Skeletal muscle satellite cell (primary cell): ENCODE measurements at regions not wholly inside any gene's neighbourhood (a gene's known extent, or its start where the extent isn't known, plus 50 kb on each side); places are given as distances from the start of the nearest gene placed in this dataset.

Source experiments
- H3K27me3 ChIP-seq: 2 replicates; pipeline ENCODE4 v1.7.0; 2013; ENCODE audit warnings: low read length; ENCODE audit not compliant: control insufficient read depth, insufficient read depth
- H3K36me3 ChIP-seq: 2 replicates; pipeline ENCODE4 v1.7.0; 2013; ENCODE audit warnings: mild to moderate bottlenecking, control low read depth, low read length; ENCODE audit not compliant: insufficient read depth
- H3K4me1 ChIP-seq: 2 replicates; pipeline ENCODE4 v1.7.0; 2013; ENCODE audit warnings: low read length; ENCODE audit not compliant: control insufficient read depth, insufficient read depth
- H3K4me2 ChIP-seq: 2 replicates; pipeline ENCODE4 v1.7.0; 2013; ENCODE audit warnings: mild to moderate bottlenecking, low read length
- H3K4me3 ChIP-seq: 2 replicates; pipeline ENCODE4 v1.7.0; 2013; ENCODE audit warnings: low read length
- H3K9ac ChIP-seq: 2 replicates; pipeline ENCODE4 v1.7.0; 2013; ENCODE audit warnings: mild to moderate bottlenecking, low read depth, low read length, moderate library complexity
- H3K9me3 ChIP-seq: replicated peaks from 2 replicates; pipeline ENCODE4 v1.7.0; 2013; ENCODE audit warnings: mild to moderate bottlenecking, control low read depth, low read length

DNA sequence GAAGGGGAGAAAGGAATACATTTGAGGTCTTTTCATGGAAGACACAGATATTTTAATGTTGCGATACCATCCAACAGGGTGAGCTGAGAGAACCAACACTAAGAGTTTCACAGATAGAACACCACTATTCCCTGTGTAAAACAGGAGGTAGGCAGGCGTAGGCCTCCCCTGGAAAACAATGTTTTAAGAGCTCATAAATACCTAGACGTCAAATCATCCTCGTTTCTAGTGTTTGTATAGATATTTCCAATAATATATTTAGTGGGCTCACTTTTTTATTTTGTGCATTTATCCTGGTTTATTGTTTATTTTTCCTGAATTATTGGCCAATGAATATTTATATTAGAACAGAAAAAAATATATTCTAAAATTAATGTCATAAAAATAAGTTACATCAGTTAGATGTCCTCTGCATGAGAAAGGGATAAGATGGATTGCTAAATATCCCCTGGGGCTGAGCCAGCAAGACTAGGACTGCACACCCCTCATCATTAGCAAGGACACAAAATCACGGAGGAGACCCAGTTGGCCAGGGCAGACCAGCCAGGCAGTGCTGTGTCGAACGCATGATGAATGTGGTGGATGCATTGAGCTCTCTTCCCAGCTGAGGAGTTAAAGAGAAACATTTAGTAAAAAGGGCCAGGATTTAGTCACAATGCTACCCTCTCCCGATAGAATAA is 380.5 kb downstream of the C6orf118 start:
- Histone ChIP-seq H3K36me3 (no peaks in the 10 kb centered on the region), H3K27me3 (no peaks in the 10 kb centered on the region), H3K4me3 (no peak overlapping the region), H3K9ac (peak overlapping the region; percentile 11), H3K9me3 (no peaks in the 10 kb centered on the region), H3K4me2 (peak overlapping the region; percentile 83), H3K4me1 (peaks cover 8% of the 10 kb centered on the region)

DNA sequence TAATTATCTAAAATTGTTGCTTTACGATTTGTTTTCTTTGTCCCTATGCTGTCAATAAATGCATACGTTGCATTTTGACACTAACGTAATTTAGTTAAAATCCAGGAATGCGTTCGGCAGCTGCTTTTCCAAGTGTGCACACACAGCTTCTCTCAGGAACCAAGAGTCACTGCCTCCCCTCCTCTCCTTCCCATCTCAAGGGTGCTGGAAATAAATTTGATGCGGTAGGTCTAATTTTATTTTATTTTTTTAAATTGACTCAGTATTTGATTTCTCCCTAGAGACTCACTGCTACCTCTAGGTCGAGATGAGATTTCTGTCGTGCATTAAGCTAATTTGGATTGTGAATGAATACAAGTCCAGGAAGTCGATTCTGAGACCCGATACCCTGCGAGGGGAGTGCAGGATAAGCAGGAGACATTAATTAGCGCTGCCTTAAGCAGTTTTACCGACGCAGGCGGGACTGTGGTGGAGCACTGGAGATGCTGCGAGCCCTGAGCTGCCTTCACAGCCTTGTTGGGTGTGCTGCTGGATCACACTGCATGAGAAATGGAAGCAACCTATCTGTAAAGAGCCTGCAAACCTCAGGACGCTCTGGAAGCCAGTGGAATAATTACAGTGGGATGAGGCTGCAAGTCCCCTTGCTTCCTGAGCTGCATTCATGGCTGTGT is 381.2 kb downstream of the C6orf118 start:
- Histone ChIP-seq H3K27me3 (no peaks in the 10 kb centered on the region), H3K9me3 (no peaks in the 10 kb centered on the region), H3K4me3 (peak overlapping the region; percentile 65), H3K4me1 (peaks cover 8% of the 10 kb centered on the region), H3K36me3 (no peaks in the 10 kb centered on the region), H3K4me2 (peak overlapping the region; percentile 83), H3K9ac (peak overlapping the region; percentile 19)

DNA sequence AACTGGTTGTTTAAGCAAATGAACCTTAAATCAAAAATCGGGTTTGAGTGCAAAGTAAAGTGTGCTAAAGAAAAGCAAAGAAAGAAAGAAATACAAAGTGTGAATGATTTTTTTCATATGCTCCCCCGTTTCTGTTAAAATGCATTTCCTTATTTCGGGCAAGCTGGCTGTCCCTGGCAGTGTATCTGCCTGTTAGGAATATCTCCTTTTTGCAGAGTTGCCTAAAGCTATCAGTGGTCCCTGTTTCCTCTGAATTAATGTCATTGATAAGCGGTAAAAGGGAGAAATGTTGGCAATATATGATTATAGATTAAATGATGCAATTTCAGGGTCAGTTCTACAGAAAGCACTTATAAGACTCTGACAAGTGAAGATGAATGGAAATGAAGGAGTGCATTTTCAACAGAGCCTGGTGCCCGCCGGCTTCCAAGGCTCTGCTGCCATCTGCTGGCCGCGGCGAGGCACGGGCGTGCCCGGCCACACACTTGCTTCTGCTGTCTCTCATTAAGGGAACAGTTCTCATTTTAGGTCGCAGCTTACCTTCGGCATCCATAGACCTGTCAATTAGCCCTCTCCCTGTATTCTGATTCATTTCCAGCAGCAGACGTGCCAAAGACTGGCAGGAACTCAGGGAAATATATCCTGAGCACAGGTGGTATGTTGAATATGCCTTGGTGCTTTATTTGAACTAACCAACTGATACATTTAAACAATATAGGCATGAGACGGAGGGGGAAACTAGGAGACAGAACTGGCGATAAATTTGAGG is 381.9 kb downstream of the C6orf118 start:
- peak overlapping the region; percentile 65 for H3K4me3 ChIP-seq
- H3K9ac ChIP-seq = peak overlapping the region; percentile 19

DNA sequence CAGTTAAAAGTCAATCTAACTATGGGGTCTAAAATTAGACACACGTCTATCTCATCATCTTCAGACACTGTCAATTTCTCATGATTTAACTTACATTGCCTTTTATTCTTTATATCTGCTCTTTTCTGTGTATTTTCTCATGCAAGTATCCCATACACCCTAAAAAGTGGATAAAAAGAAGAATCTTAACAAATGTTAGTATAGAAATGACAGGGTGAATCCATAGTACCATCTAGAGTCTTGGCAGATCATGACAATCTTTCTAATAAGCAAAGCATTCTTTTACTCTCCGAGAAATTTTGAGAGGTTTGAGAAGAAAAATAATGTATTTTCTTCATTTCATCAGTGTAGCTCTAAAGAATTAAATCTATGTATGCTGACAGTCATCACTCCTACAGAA is 382.7 kb downstream of the C6orf118 start:
- Histone ChIP-seq H3K9me3 (no peaks in the 10 kb centered on the region), H3K4me3 (no peak overlapping the region), H3K27me3 (no peaks in the 10 kb centered on the region), H3K4me2 (no peak overlapping the region), H3K9ac (no peak overlapping the region), H3K36me3 (no peaks in the 10 kb centered on the region), H3K4me1 (peaks cover 8% of the 10 kb centered on the region)

More for the DNA sequence above, 381.9 kb downstream of the C6orf118 start:
- Histone ChIP-seq H3K36me3 (no peaks in the 10 kb centered on the region), H3K4me1 (peaks cover 8% of the 10 kb centered on the region), H3K27me3 (no peaks in the 10 kb centered on the region), H3K4me2 (peak overlapping the region; percentile 83), H3K9me3 (no peaks in the 10 kb centered on the region)

DNA sequence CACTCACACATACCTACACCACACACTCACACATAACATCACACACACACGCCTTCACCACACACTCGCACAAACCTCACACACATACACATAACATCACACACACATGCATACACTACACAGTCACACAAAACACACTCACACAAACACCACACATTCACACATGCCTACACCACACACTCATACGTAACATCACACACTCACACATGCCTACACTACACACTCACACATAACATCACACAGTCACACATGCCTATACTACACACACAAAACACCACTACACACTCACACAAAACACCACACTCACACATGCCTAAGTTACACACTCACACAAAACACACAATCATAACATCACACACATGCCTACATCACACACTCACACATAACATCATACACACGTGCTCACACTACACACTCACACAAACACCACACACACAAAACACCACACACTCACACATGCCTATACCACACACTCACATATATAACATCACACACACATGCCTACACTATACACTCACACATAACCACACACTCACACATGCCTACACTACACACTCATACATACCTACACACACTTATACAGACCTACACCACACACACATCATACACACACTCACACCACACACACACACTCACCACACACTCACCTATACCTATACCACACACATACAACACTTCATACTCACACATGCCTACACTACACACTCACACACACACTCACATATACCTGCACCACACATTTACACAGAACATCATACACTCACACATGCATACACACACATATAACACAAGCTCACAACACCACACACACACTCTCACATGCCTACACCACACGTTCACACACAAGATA is 383.5 kb downstream of the C6orf118 start:
- Histone ChIP-seq H3K9me3 (no peaks in the 10 kb centered on the region), H3K4me3 (no peak overlapping the region), H3K9ac (no peak overlapping the region), H3K4me1 (peaks cover 8% of the 10 kb centered on the region), H3K27me3 (no peaks in the 10 kb centered on the region), H3K36me3 (no peaks in the 10 kb centered on the region), H3K4me2 (no peak overlapping the region)

DNA sequence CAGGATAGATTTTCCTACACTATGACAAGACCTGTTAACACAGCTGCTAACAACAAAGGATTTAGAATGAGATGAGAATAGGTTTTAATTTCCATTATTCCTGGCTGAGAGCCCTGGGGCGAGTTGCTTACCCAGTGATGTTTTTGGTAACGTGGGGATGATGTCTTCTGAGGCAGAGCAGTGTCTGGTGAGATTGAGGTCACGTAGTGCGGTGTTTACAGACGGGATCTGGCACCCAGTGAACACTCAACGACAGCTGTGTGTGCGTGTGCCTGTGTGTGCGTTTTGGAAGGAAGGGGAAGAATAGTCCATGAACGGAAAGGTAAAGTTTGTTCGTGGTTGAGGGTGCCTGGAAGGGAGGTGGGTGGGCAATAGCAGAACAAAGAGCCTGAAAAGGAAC is 384.7 kb downstream of the C6orf118 start:
- Histone ChIP-seq H3K9me3 (no peaks in the 10 kb centered on the region), H3K4me3 (no peak overlapping the region), H3K36me3 (no peaks in the 10 kb centered on the region), H3K9ac (no peak overlapping the region), H3K27me3 (no peaks in the 10 kb centered on the region), H3K4me2 (no peak overlapping the region), H3K4me1 (peaks cover 8% of the 10 kb centered on the region)

DNA sequence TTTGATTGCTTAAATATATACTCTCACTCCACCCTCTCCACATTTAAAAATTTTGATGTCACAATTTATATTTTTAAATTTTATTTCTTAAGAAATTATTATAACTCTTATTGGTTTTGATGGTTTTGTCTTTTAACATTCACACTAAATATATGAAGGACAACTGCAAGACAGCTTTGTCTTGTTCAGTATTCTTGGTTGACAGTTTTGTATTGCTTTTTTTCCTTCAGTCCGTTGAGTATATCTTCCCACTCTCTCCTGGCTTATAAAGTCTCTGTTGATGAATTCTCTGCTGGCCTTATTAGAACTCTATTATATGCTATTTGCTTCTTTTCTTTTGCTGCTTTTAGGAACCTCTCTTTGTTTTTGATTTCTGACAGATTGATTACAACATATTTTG is 392.2 kb downstream of the C6orf118 start:
- Histone ChIP-seq H3K36me3 (no peaks in the 10 kb centered on the region), H3K4me1 (no peaks in the 10 kb centered on the region), H3K4me3 (no peak overlapping the region), H3K4me2 (no peak overlapping the region), H3K27me3 (no peaks in the 10 kb centered on the region), H3K9ac (no peak overlapping the region), H3K9me3 (no peaks in the 10 kb centered on the region)

DNA sequence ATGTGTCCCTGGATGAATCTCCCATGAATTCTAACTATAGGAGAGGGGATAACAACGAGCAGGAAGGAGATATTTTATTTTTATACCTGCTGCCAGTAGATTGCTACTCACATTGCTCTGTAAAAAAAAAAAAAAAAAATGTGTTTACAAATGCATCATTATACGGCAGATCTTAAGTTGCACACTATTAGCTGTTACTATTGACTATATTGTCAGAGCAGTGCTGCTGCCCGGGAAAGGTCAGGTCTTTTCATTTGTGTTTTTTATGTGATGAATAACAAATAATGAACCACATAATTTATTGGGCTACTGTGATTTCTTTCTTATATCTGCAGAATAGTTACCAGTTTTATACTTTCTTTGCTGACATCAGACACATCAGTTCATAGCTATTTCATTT is 393.3 kb downstream of the C6orf118 start:
- Histone ChIP-seq H3K9ac (no peak overlapping the region), H3K9me3 (no peaks in the 10 kb centered on the region), H3K36me3 (no peaks in the 10 kb centered on the region), H3K27me3 (no peaks in the 10 kb centered on the region), H3K4me2 (no peak overlapping the region), H3K4me1 (peaks cover 6% of the 10 kb centered on the region), H3K4me3 (no peak overlapping the region)

DNA sequence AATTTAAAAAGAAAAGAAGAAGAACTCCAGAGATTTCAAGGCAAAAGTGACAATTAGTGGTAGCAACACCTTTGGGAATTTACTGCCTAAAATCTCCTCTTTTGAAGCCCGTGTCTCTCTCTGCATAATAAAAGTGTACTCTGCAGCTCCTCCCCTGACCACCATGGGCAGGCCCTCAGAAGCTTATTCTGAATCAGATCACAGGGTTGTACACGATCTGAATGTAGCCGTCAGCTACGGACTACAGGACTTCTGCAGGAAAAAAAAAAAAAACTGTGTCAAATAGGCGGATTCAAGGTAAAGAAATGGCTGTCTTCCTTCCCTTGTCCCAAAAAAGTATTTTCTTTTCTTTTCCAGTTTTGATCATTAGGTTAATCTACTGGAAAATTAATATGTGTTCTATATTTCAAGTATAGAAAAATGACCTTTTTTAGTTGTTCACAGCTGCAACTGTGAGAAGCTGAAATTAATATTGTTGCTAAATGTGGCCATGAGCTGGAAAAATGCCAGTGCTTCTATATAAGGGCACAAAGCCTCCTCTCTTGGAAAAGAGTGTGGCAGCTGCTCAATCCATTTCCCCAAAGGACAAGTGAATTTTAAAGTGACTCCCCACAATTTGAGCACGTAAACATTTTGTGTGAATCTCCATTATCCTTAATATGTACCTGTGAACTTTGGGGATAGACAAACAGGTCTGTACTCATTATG is 397.4 kb downstream of the C6orf118 start:
- Histone ChIP-seq H3K4me2 (peak overlapping the region; percentile 60), H3K9ac (no peak overlapping the region), H3K36me3 (no peaks in the 10 kb centered on the region), H3K4me1 (peaks cover 6% of the 10 kb centered on the region), H3K27me3 (no peaks in the 10 kb centered on the region), H3K4me3 (peak overlapping the region; percentile 5), H3K9me3 (no peaks in the 10 kb centered on the region)

DNA sequence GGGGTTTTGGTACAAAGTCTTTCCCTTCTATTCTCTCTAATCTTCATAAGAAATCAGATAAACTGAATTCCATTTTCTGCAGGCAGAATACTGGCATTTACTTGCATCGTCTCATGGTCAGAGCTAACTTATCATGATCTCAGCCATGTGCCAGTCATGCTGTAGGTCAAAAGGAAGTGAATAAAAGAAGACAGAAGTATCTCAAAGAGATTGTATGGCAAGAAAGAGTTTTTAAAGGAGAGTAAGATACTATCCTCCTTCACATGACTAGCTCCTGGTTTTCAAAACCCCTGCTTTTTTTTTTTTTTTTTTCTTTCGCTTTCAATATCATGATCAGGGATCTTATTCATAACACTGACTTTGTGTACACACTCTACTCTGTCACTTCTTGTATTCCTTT is 398.3 kb downstream of the C6orf118 start:
- Histone ChIP-seq H3K4me3 (peak overlapping the region; percentile 5), H3K27me3 (no peaks in the 10 kb centered on the region), H3K9me3 (no peaks in the 10 kb centered on the region), H3K4me1 (peaks cover 6% of the 10 kb centered on the region), H3K36me3 (no peaks in the 10 kb centered on the region), H3K9ac (no peak overlapping the region), H3K4me2 (peak overlapping the region; percentile 60)
